AG09309 (cell line): ENCODE measurements at regions not wholly inside any gene's neighbourhood (a gene's known extent, or its start where the extent isn't known, plus 50 kb on each side); places are given as distances from the start of the nearest gene placed in this dataset.

Source experiments
- DNase-seq: peaks from one replicate; pipeline ENCODE4 v3.0.0-alpha.2; 2010; ENCODE audit warnings: low read depth
- H3K4me3 ChIP-seq: 2 replicates; pipeline ENCODE4 v1.5.1; 2011; ENCODE audit warnings: mild to moderate bottlenecking, low read depth, low read length, moderate library complexity; ENCODE audit not compliant: control insufficient read depth
- CTCF ChIP-seq: IDR thresholded peaks from 2 replicates; pipeline ENCODE4 v1.5.1; 2011; ENCODE audit warnings: mild to moderate bottlenecking, low read depth, low read length, inconsistent platforms; ENCODE audit not compliant: insufficient read depth, control insufficient read depth; ENCODE audit errors: missing control alignments

DNA sequence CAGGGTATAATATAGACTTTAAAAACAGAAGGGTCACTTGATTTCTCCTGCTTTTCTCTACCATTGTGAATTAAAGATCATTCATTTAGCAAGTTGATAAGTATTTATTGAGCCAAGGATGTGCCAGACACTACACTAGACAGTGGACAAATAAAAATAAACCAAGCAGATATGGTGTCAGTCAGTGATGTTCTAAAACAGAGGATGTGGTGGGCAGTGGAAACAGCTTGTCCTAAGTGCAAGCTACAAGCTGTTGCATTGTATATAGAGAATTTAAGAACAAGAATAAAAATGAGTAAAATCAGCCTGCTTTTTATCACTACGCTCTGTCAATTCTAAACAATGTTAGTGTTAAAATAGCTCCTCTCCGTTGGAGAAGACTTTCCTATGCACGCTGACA lies 637.3 kb upstream of the GRM7 start:
- no peak for TF ChIP-seq CTCF
- no peak overlapping the region for H3K4me3 ChIP-seq
- DNase-seq: no peak

GRCh38 chr3:6228958-6229683 lies 631.8 kb upstream of the GRM7 start:
- TF ChIP-seq CTCF: no peak

GRCh38 chr3:6229778-6230410 lies 631.0 kb upstream of the GRM7 start:
- DNase-seq: no peak
- H3K4me3 ChIP-seq: no peak overlapping the region
- TF ChIP-seq CTCF: no peak

More at GRCh38 chr3:6228958-6229683, 631.8 kb upstream of the GRM7 start:
- DNase-seq: no peak
- no peak overlapping the region for H3K4me3 ChIP-seq

DNA sequence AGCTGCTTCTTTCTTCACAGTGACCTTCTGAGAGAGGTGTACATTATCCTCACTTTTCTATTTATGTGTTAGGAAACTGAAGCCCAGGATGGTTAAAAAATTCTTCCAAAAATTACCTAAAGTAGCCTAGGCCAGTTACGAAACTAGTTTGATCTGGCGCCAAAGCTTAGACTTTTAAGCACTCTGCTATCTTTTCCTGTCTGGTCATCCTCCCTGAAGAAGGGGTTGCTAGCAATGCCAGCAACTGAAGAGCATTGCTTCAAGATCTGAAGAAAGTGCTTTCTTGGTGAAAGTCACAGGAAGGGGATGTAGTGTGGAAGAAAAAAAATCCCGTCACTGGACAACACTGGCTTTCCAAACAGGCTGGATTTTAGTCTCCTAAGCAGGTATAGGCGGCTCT lies 618.8 kb upstream of the GRM7 start:
- H3K4me3 ChIP-seq: no peak overlapping the region
- TF ChIP-seq CTCF: no peak
- DNase-seq: no peak

GRCh38 chr3:6248528-6248927 lies 612.4 kb upstream of the GRM7 start:
- TF ChIP-seq CTCF: no peak
- no peak for DNase-seq
- H3K4me3 ChIP-seq: no peak overlapping the region

DNA sequence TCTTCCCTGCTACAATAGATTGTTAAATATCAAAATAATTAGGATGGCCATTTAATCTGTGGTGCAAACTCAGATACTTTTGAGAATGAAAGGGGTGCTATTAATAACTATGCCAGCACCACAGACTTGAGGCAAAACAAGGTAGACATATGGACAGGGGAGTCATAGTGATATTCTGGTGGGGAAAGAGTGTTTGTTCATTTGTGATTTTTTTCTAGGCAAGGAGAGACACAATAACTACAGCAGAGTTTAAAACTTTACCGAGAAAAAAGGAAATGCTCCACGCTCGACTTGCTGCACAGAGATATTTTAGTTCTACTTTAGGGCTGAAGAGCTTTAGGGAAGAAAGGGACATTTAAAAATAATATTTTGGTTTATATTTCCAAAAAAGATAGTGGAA lies 611.2 kb upstream of the GRM7 start:
- H3K4me3 ChIP-seq: no peak overlapping the region
- TF ChIP-seq CTCF: no peak
- no peak for DNase-seq
